ENCODE measurements at regions not wholly inside any gene's neighbourhood (a gene's known extent, or its start where the extent isn't known, plus 50 kb on each side); places are given as distances from the start of the nearest gene placed in this dataset.
"Not testable (repeated sequence)": the region's sequence is repeated elsewhere in the genome, so short reads cannot be mapped to it uniquely, and the experiment has no call there.

GRCh38 chr4:8732681-8733243 is 138.9 kb downstream of the HMX1 start:
- DNase-seq, result no peak

GRCh38 chr4:8732092-8732491 is 139.5 kb downstream of the CPZ start:
- no peak for DNase-seq

GRCh38 chr4:8731364-8731763 is 138.8 kb downstream of the CPZ start:
- DNase-seq, result no peak

- no peak for DNase-seq
These were observed 138.1 kb downstream of the CPZ start for GRCh38 chr4:8730681-8731080.

- DNase-seq, result no peak
These were observed 137.6 kb downstream of the CPZ start for GRCh38 chr4:8730159-8730558.

- no peak for DNase-seq
These were observed 137.0 kb downstream of the CPZ start for GRCh38 chr4:8729408-8730149.

- DNase-seq, result no peak
These were observed 136.2 kb downstream of the CPZ start for GRCh38 chr4:8728536-8729407.

- no peak for DNase-seq
These were observed 135.3 kb downstream of the CPZ start for GRCh38 chr4:8727546-8728510.

DNA sequence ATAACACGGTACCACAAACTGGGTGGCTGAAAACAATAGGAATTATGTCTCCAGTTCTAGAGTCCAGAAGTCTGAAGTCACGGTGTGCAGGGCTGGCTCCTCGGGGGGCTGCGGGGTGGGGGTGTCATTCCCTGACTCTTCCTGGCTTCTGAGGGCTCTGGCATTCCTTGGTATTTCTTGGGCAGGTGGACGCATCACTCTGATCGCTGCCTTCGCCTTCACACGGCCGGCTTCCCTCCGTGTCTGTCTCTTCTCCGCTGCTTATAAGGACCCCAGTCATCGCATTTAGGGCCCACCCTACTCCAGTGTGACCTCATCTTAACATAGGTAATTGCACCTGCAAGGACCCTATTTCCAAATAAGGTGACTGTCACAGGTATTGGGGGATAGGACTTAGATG is 134.6 kb downstream of the CPZ start:
- no peak for DNase-seq

GRCh38 chr4:8726344-8726851 is 133.8 kb downstream of the CPZ start:
- no peak for DNase-seq

- no peak for DNase-seq
These were observed 133.3 kb downstream of the CPZ start for GRCh38 chr4:8725845-8726244.

- no peak for DNase-seq
These were observed 132.7 kb downstream of the CPZ start for GRCh38 chr4:8725071-8725841.

DNA sequence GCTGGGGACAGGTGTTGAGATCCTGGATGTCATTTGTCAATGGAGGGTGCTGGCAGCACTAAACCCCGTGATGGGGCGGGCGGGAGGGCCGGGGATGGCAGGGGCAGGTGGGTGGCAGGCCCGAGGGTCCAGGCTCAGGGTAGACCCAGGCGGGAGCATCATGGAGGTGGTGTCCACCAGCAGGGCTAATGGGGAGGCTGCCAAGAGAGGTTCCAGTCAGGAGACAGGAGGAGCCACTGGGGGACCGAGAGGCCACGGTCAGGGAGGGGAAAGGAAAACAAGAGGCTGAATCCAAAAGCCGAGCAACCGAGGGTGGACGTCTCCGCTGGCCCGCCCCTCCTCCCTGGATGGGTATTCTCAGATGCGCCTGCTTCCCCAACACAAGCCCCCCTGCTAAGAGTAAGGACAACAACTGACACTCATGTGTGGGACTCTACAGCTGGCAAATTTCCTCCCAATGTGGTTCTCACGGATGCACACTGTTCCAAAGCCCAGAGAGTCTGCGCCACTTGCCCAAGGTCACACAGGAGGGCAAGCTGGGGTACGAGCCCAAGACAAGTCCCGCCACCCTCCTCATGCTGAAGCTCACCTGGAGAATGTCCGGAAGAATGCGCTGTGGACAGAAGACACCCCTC is 132.0 kb downstream of the CPZ start:
- no peak for DNase-seq

- DNase-seq, result no peak
These were observed 130.8 kb downstream of the CPZ start for GRCh38 chr4:8723222-8723980.

DNA sequence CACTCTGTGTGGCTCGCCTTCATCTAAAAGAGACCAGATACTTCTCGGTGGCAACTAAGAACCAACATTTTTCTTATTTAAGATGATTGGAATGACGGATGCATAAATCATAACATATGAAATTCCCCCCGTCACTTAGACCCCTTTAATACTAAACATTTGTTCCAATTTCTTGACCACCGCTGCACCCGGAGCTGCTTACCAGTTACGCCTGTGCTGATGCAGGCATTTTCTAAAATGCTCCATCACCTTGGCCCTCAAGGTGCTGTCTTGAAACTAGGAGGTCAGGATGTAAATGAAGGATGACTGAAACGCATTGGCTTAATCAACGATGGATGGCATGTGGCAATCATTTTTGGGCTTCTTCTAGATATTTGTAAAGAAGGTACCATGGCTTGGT is 130.0 kb downstream of the CPZ start:
- no peak for DNase-seq

DNA sequence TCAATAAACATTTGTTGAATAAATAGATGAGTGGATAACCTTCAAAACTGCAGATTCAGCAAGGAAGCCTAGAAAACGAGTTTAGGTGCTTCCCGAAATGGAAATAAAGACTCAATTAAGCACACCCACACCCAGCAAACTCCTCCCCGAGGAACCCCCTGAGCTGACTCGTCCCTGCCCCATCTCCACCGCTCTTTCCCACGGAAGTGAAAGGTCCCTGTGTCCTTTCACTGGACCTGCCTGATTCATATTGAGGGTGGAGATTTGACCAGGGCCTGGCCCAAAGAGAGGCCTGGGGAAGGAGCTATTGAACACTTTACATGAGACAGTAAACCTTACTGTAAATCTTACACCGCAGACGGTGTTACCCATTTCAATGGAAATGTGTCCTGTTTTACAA is 129.1 kb downstream of the CPZ start:
- DNase-seq, result no peak

- no peak for DNase-seq
These were observed 126.9 kb downstream of the CPZ start for GRCh38 chr4:8719421-8719820.

DNA sequence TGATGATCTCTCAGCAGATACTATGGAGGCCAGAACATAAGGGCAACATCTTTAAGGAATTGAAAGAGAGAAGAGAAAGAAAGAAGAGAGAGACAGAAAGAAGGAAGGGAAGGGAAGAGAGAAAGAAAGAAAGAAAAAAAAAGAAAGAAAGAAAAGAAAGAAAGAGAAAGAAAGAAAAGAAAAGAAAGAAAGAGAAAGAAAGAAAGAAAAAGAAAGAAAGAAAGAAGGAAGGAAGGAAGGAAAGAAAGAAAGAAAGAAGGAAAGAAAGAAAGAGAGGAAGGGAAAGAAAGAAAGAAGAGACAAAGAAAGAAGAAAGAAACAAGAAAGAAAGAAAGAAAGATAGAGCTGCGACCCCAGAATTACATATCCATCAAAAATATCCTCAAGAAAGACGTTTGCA is 124.9 kb downstream of the CPZ start:
- DNase-seq, result not testable (repeated sequence)

- DNase-seq, result no peak
These were observed 118.4 kb downstream of the CPZ start for GRCh38 chr4:8710946-8711345.

GRCh38 chr4:8710416-8710815 is 117.9 kb downstream of the CPZ start:
- DNase-seq, result no peak
